ENCODE measurements at regions not wholly inside any gene's neighbourhood (a gene's known extent, or its start where the extent isn't known, plus 50 kb on each side); places are given as distances from the start of the nearest gene placed in this dataset.

DNA sequence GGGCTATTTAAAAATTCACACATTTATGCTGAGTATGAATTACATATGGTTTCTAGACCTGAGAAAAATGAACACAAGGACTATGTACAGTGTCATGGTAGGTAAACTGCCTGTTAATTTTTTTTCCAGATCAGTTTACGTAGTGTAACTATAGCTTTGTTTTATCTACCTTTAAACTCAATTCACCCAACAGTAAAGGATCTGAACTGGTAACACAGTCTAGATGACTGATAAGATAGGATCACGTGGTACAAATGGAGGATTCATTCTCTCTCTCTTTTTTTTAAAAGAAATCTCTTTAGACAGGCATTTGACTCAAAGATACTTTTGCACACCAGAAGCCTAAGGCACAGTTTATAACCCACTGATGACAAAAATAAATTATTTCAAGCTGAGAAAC lies 130.8 kb upstream of the ATP2B1 start:
- Histone ChIP-seq H3K27me3 (no peaks in the 10 kb centered on the region), H3K9me3 (no peaks in the 10 kb centered on the region), H3K4me3 (no peak overlapping the region), H3K36me3 (replicated peaks in 1 of 2; ENCODE audit: insufficient read depth in 1 of 2, low read depth in 2 of 2) (no peaks in the 10 kb centered on the region), H3K4me1 (no peaks in the 10 kb centered on the region), H3K27ac (no peak overlapping the region)
- intact Hi-C loops (cut with DNase I), result no loop called here
- 54 to 60% methylated on average over 2 of the region's 2 CpGs for WGBS, 2 donors
- DNase-seq, result no peak
- ATAC-seq, result no peak
- no peak for TF ChIP-seq POLR2A (IDR thresholded peaks at IDR 0.05)
- TF ChIP-seq, protein P1, sequence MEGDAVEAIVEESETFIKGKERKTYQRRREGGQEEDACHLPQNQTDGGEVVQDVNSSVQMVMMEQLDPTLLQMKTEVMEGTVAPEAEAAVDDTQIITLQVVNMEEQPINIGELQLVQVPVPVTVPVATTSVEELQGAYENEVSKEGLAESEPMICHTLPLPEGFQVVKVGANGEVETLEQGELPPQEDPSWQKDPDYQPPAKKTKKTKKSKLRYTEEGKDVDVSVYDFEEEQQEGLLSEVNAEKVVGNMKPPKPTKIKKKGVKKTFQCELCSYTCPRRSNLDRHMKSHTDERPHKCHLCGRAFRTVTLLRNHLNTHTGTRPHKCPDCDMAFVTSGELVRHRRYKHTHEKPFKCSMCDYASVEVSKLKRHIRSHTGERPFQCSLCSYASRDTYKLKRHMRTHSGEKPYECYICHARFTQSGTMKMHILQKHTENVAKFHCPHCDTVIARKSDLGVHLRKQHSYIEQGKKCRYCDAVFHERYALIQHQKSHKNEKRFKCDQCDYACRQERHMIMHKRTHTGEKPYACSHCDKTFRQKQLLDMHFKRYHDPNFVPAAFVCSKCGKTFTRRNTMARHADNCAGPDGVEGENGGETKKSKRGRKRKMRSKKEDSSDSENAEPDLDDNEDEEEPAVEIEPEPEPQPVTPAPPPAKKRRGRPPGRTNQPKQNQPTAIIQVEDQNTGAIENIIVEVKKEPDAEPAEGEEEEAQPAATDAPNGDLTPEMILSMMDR (IDR thresholded peaks at IDR 0.05), result no peak

GRCh38 chr12:89838833-89839232 lies 130.2 kb upstream of the ATP2B1 start:
- no peak overlapping the region for H3K27ac ChIP-seq
- H3K4me1 ChIP-seq, result no peaks in the 10 kb centered on the region
- H3K4me3 ChIP-seq, result no peak overlapping the region
- ATAC-seq (no peak), DNase-seq (no peak)
- no peaks in the 10 kb centered on the region for H3K36me3 ChIP-seq (replicated peaks in 1 of 2; ENCODE audit: insufficient read depth in 1 of 2, low read depth in 2 of 2)
- 52 to 73% methylated on average over 1 of the region's 1 CpG for WGBS, 2 donors
- no peaks in the 10 kb centered on the region for H3K27me3 ChIP-seq
- H3K9me3 ChIP-seq, result no peaks in the 10 kb centered on the region
- no peak for TF ChIP-seq POLR2A (IDR thresholded peaks at IDR 0.05)
- intact Hi-C loops (cut with DNase I), result no loop called here

DNA sequence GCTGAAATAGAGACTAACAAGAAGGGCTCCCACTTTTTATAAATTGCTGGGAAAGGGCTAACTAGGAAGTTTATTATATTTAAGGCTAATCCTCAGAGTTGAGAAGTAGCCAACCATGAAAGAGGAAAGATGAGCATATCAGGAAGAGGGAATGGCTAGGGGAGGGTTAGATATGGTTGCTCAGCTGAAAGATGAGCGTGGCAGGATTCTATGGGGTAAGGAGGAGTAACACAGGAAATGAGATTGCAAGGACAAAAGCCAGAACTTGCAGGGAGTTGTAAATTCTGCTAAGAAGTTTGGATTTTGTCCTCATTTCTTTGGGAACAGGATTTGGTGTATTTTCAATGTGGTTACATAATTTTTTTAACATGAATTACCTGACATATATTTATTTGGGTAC lies 127.4 kb upstream of the ATP2B1 start:
- no peaks in the 10 kb centered on the region for H3K9me3 ChIP-seq
- intact Hi-C loops (cut with DNase I), result no loop called here
- no peak for ATAC-seq
- H3K27ac ChIP-seq, result no peak overlapping the region
- no peak for DNase-seq
- no peak overlapping the region for H3K4me3 ChIP-seq
- no peaks in the 10 kb centered on the region for H3K4me1 ChIP-seq
- H3K27me3 ChIP-seq, result no peaks in the 10 kb centered on the region
- H3K36me3 ChIP-seq (replicated peaks in 1 of 2; ENCODE audit: insufficient read depth in 1 of 2, low read depth in 2 of 2), result no peaks in the 10 kb centered on the region
- WGBS, 2 donors, result 72 to 79% methylated on average over 1 of the region's 1 CpG
- TF ChIP-seq POLR2A (IDR thresholded peaks at IDR 0.05), result no peak
- TF ChIP-seq, protein P1 (IDR thresholded peaks at IDR 0.05), result no peak

DNA sequence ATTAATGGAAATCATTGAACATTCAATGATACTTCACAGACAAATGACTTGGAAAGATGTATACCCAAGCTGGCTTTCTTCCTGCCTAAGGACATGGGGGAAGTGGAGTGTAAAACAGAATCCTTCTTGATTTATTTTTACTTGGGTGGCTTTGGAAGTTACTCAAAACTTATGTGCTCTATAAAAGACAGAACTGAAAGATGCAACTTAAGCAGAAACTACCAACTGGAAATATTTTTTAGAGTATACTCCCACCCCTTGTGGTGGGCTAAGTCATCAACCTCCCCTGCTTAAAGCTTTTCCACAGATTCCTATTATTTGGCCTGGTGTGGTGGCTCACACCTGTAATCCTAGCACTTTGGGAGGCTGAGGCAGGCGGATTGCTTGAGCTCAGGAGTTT lies 126.0 kb upstream of the ATP2B1 start:
- intact Hi-C loops (cut with DNase I), result no loop called here
- no peak for DNase-seq
- Histone ChIP-seq H3K9me3 (no peaks in the 10 kb centered on the region), H3K4me1 (no peaks in the 10 kb centered on the region), H3K27me3 (no peaks in the 10 kb centered on the region), H3K27ac (no peak overlapping the region), H3K36me3 (replicated peaks in 1 of 2; ENCODE audit: insufficient read depth in 1 of 2, low read depth in 2 of 2) (no peaks in the 10 kb centered on the region), H3K4me3 (no peak overlapping the region)
- WGBS, 2 donors, result 76 to 100% methylated on average over 1 of the region's 1 CpG
- TF ChIP-seq, protein P1 (IDR thresholded peaks at IDR 0.05), result no peak
- no peak for ATAC-seq

DNA sequence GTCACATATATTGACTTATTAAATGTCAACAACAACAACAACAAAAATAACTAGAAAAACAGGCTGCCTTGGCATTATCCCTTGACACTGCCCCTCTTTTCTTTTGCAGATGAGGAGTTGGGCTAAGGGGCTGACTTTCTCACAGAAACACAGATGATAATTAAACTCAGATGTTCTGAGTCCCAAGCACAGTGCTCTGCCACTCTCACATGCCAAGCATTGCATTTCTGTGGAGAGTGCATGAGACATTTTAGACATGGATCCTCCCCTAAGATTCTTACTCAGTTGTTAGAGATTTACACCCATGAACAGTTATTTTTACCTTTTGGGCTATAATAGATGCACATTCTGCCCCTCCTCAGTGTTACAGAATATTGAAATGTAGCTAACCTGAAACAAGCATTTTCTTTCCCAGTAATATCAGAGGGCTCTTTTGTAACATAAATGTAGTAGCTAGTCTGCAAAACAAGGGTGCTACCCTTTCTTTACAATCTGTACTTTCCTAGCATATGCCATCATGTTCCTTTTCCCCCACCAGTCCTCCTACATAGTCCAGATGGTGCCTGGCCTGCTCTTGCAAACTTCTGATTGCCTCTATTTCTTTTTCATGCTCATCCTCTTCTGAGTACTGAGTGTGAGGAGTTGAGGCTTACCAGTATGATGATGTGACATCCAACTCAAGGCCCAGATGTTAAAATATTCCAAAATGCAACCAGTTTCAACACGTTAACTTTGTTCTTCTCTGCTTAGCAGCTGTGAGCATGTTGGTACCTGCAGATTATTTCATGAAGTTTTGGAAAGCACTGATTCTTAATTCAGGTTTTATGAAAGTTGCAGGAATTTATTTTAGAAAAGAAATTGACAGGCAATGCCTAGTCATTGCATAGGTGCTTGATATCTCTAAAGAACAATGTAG lies 125.0 kb upstream of the ATP2B1 start:
- H3K9me3 ChIP-seq, result no peaks in the 10 kb centered on the region
- intact Hi-C loops (cut with DNase I), result no loop called here
- H3K27ac ChIP-seq, result no peak overlapping the region
- WGBS, 2 donors, result 75 to 77% methylated on average over 1 of the region's 1 CpG
- DNase-seq (no peak), ATAC-seq (no peak)
- no peaks in the 10 kb centered on the region for H3K36me3 ChIP-seq (replicated peaks in 1 of 2; ENCODE audit: insufficient read depth in 1 of 2, low read depth in 2 of 2)
- TF ChIP-seq POLR2A (IDR thresholded peaks at IDR 0.05), result no peak
- TF ChIP-seq, protein P1 (IDR thresholded peaks at IDR 0.05), result no peak
- no peak overlapping the region for H3K4me3 ChIP-seq
- no peaks in the 10 kb centered on the region for H3K27me3 ChIP-seq
- no peaks in the 10 kb centered on the region for H3K4me1 ChIP-seq
